Activated CD4-positive, alpha-beta memory T cell treated with anti-CD3 and anti-CD28 coated beads for 36 hours (primary cell): ENCODE measurements at regions not wholly inside any gene's neighbourhood (a gene's known extent, or its start where the extent isn't known, plus 50 kb on each side); places are given as distances from the start of the nearest gene placed in this dataset.

Experiments used
- CTCF ChIA-PET: fragments of 350-600 bp; sonication (Branson Sonifier 250); formaldehyde crosslinking; loops from one replicate; lab custom pipeline; 2021; ENCODE audit warnings: antibody characterized with exemption, inconsistent platforms; lab: Charles Lee
- POLR2A ChIA-PET: fragments of 350-600 bp; sonication (Branson Sonifier 250); formaldehyde crosslinking; loops from one replicate; lab custom pipeline; 2021; ENCODE audit warnings: antibody characterized with exemption; lab: Charles Lee
- DNase-seq: peaks from one replicate; pipeline ENCODE4 v3.0.0-alpha.2; 2020
- H3K27ac Mint-ChIP-seq: one replicate; pipeline ENCODE4 v1.8.0; 2021; ENCODE audit warnings: mixed read lengths
- H3K27me3 Mint-ChIP-seq: one replicate; pipeline ENCODE4 v1.8.0; 2021; ENCODE audit warnings: mixed read lengths
- H3K36me3 Mint-ChIP-seq: one replicate; pipeline ENCODE4 v1.8.0; 2021; ENCODE audit warnings: mixed read lengths
- H3K4me1 Mint-ChIP-seq: one replicate; pipeline ENCODE4 v1.8.0; 2021; ENCODE audit warnings: low read depth, mixed read lengths
- H3K4me3 Mint-ChIP-seq: one replicate; pipeline ENCODE4 v1.8.0; 2021; ENCODE audit warnings: mild to moderate bottlenecking, mixed read lengths
- H3K9me3 Mint-ChIP-seq: one replicate; pipeline ENCODE4 v1.8.0; 2021; ENCODE audit warnings: mixed read lengths
- intact Hi-C: fragments of 100-400 bp; cut with micrococcal nuclease; formaldehyde crosslinking; loops from one replicate; pipeline ENCODE4 v1.15.1; 2023

- ChIA-PET CTCF (no interaction called here), POLR2A (no interaction called here)
- Mint-ChIP-seq H3K9me3 (no peaks in the 10 kb centered on the region), H3K27ac (no peak overlapping the region), H3K36me3 (no peaks in the 10 kb centered on the region), H3K27me3 (peaks cover 20% of the 10 kb centered on the region), H3K4me1 (no peaks in the 10 kb centered on the region), H3K4me3 (no peak overlapping the region)
- intact Hi-C loops = no loop called here
- DNase-seq = no peak
Measured at GRCh38 chr2:216583147-216583546, 50.1 kb upstream of the IGFBP2 start.
